H9 (cell line): ENCODE measurements at regions not wholly inside any gene's neighbourhood (a gene's known extent, or its start where the extent isn't known, plus 50 kb on each side); places are given as distances from the start of the nearest gene placed in this dataset.

ENCODE experiments used
- DNase-seq: peaks from one replicate; pipeline ENCODE4 v3.0.0-alpha.2; 2017
- H2AFZ ChIP-seq: one replicate; pipeline ENCODE4 v1.6.1; 2013; ENCODE audit warnings: mild to moderate bottlenecking, low read length, control low read depth, moderate library complexity
- H2AK5ac ChIP-seq: 2 replicates; pipeline ENCODE4 v1.6.1; 2013; ENCODE audit warnings: low read length, control low read depth, mixed read lengths; ENCODE audit not compliant: insufficient read length
- H2BK120ac ChIP-seq: one replicate; pipeline ENCODE4 v1.6.1; 2013; ENCODE audit warnings: low read depth, mild to moderate bottlenecking, low read length, control low read depth, inconsistent platforms; ENCODE audit not compliant: poor library complexity, severe bottlenecking
- H2BK12ac ChIP-seq: 2 replicates; pipeline ENCODE4 v1.6.1; 2013; ENCODE audit warnings: low read length, control low read depth, mixed read lengths, low read depth; ENCODE audit not compliant: insufficient read length
- H2BK15ac ChIP-seq: 2 replicates; pipeline ENCODE4 v1.6.1; 2013; ENCODE audit warnings: low read depth, low read length, control low read depth
- H2BK20ac ChIP-seq: one replicate; pipeline ENCODE4 v1.6.1; 2013; ENCODE audit warnings: low read depth, mild to moderate bottlenecking, low read length, control low read depth, inconsistent platforms; ENCODE audit not compliant: poor library complexity, severe bottlenecking
- H2BK5ac ChIP-seq: 2 replicates; pipeline ENCODE4 v1.6.1; 2013; ENCODE audit warnings: low read length, control low read depth, mixed read lengths; ENCODE audit not compliant: insufficient read length
- H3K14ac ChIP-seq: 2 replicates; pipeline ENCODE4 v1.6.1; 2013; ENCODE audit warnings: low read length, control low read depth; ENCODE audit not compliant: insufficient read depth
- H3K18ac ChIP-seq: 2 replicates; pipeline ENCODE4 v1.6.1; 2013; ENCODE audit warnings: low read depth, mild to moderate bottlenecking, mixed read lengths, low read length, control low read depth; ENCODE audit not compliant: insufficient read length
- H3K23ac ChIP-seq: 2 replicates; pipeline ENCODE4 v1.6.1; 2013; ENCODE audit warnings: low read length, control low read depth, mixed read lengths, low read depth; ENCODE audit not compliant: insufficient read length
- H3K23me2 ChIP-seq: 2 replicates; pipeline ENCODE4 v1.6.1; 2013; ENCODE audit warnings: low read depth, mild to moderate bottlenecking, mixed read lengths, low read length, control low read depth; ENCODE audit not compliant: insufficient read length, poor library complexity, severe bottlenecking
- H3K27ac ChIP-seq: 2 replicates; pipeline ENCODE4 v1.5.1; 2013; ENCODE audit warnings: low read length, control low read depth, mixed read lengths, low read depth; ENCODE audit not compliant: insufficient read length
- H3K27me3 ChIP-seq: 2 replicates; pipeline ENCODE4 v1.6.1; 2013; ENCODE audit warnings: low read length, control low read depth, inconsistent platforms; ENCODE audit not compliant: insufficient read depth
- H3K4ac ChIP-seq: 2 replicates; pipeline ENCODE4 v1.6.1; 2013; ENCODE audit warnings: low read depth, mild to moderate bottlenecking, control low read depth, inconsistent platforms, low read length, moderate library complexity
- H3K4me1 ChIP-seq: 2 replicates; pipeline ENCODE4 v1.6.1; 2013; ENCODE audit warnings: low read length, control low read depth, inconsistent platforms; ENCODE audit not compliant: insufficient read depth
- H3K4me2 ChIP-seq: 2 replicates; pipeline ENCODE4 v1.6.1; 2013; ENCODE audit warnings: low read length, control low read depth, mixed read lengths; ENCODE audit not compliant: insufficient read length, insufficient read depth
- H3K56ac ChIP-seq: 2 replicates; pipeline ENCODE4 v1.6.1; 2013; ENCODE audit warnings: low read depth, mild to moderate bottlenecking, mixed read lengths, low read length, control low read depth; ENCODE audit not compliant: insufficient read length
- H3K79me1 ChIP-seq: 2 replicates; pipeline ENCODE4 v1.6.1; 2013; ENCODE audit warnings: low read depth, mild to moderate bottlenecking, moderate library complexity, low read length, control low read depth, inconsistent platforms; ENCODE audit not compliant: insufficient read depth, poor library complexity, severe bottlenecking
- H3K79me2 ChIP-seq: 2 replicates; pipeline ENCODE4 v1.6.1; 2013; ENCODE audit warnings: low read length, control low read depth, inconsistent platforms; ENCODE audit not compliant: insufficient read depth
- H3K9ac ChIP-seq: 2 replicates; pipeline ENCODE4 v1.6.1; 2013; ENCODE audit warnings: low read length, control low read depth, mixed read lengths; ENCODE audit not compliant: insufficient read length; ENCODE audit errors: extremely low read depth
- H3K9me3 ChIP-seq: one replicate; pipeline ENCODE4 v1.6.1; 2013; ENCODE audit warnings: low read depth, low read length, inconsistent platforms; ENCODE audit not compliant: control insufficient read depth
- H3T11ph ChIP-seq: one replicate; pipeline ENCODE4 v1.6.1; 2013; ENCODE audit warnings: mild to moderate bottlenecking, low read length, control low read depth, inconsistent platforms
- H4K20me1 ChIP-seq: one replicate; pipeline ENCODE4 v1.6.1; 2013; ENCODE audit not compliant: control insufficient read depth, insufficient read length, insufficient read depth
- H4K5ac ChIP-seq: 2 replicates; pipeline ENCODE4 v1.6.1; 2013; ENCODE audit warnings: low read depth, mild to moderate bottlenecking, mixed read lengths, low read length, control low read depth; ENCODE audit not compliant: insufficient read length
- H4K8ac ChIP-seq: replicated peaks from 2 replicates; pipeline ENCODE4 v1.6.1; 2013; ENCODE audit warnings: low read length, control low read depth, mixed read lengths, low read depth; ENCODE audit not compliant: insufficient read length
- H4K91ac ChIP-seq: 2 replicates; pipeline ENCODE4 v1.6.1; 2013; ENCODE audit warnings: low read depth, mild to moderate bottlenecking, moderate library complexity, mixed read lengths, low read length, control low read depth; ENCODE audit not compliant: insufficient read length
- H3K27ac Mint-ChIP-seq, 3 experiments: 2 replicates in 2 of 3; 3 replicates in 1 of 3; pipeline ENCODE4 v1.8.0; 2020 to 2021; ENCODE audit warnings: mixed read lengths in 3 of 3, mild to moderate bottlenecking in 1 of 3, moderate library complexity in 1 of 3
- H3K27me3 Mint-ChIP-seq: 2 replicates; pipeline ENCODE4 v1.8.0; 2021; ENCODE audit warnings: low read depth, mild to moderate bottlenecking, moderate library complexity, mixed read lengths
- H3K36me3 Mint-ChIP-seq, 3 experiments: 2 replicates in 2 of 3; 3 replicates in 1 of 3; pipeline ENCODE4 v1.8.0; 2020 to 2021; ENCODE audit warnings: low read depth in 3 of 3, mixed read lengths in 3 of 3; ENCODE audit not compliant: insufficient read depth in 1 of 3
- H3K4me1 Mint-ChIP-seq, 2 experiments: 2 replicates each; pipeline ENCODE4 v1.8.0; 2020; ENCODE audit warnings: mixed read lengths in 2 of 2
- H3K4me3 Mint-ChIP-seq, 2 experiments: 2 replicates in 1 of 2; 3 replicates in 1 of 2; pipeline ENCODE4 v1.8.0; 2020 to 2021; ENCODE audit warnings: mild to moderate bottlenecking in 2 of 2, mixed read lengths in 2 of 2, moderate library complexity in 1 of 2
- H3K9me3 Mint-ChIP-seq, 2 experiments: 2 replicates in 1 of 2; 3 replicates in 1 of 2; pipeline ENCODE4 v1.8.0; 2020; ENCODE audit warnings: mild to moderate bottlenecking in 2 of 2, mixed read lengths in 2 of 2, moderate library complexity in 1 of 2
- CTCF ChIP-seq: fragments of 200-600 bp; sonication (generic); conservative IDR thresholded peaks from 3 replicates; pipeline ENCODE4 v1.8.0; 2021; ENCODE audit warnings: antibody characterized with exemption, mild to moderate bottlenecking
- WGBS: extraction: QIAGEN DNeasy Blood & Tissue Kit; methylation state at CpG from one replicate; pipeline ENCODE4 v1.1.7; 2013; ENCODE audit warnings: missing lambda C conversion rate, low lambda C conversion rate, mixed read lengths; ENCODE audit not compliant: insufficient read length; ENCODE audit errors: extremely low coverage; 5-methylcytosine and 5-hydroxymethylcytosine counted together

GRCh38 chr16:11460820-11461594 lies 115.7 kb downstream of the RMI2 start:
- Histone ChIP-seq H2BK20ac (no peak overlapping the region), H3K9me3 (no peaks in the 10 kb centered on the region), H3K23ac (no peak overlapping the region), H3K27me3 (no peaks in the 10 kb centered on the region), H3K79me2 (no peaks in the 10 kb centered on the region), H2AFZ (no peak overlapping the region), H2BK12ac (no peak overlapping the region), H3K4me1 (no peaks in the 10 kb centered on the region), H4K20me1 (no peaks in the 10 kb centered on the region), H2AK5ac (no peak overlapping the region), H3K4me2 (no peak overlapping the region), H2BK120ac (no peak overlapping the region), H2BK5ac (no peak overlapping the region), H3K56ac (no peak overlapping the region), H4K8ac (no peak overlapping the region), H4K91ac (no peak overlapping the region), H3K27ac (no peak overlapping the region), H3K23me2 (no peaks in the 10 kb centered on the region), H3K18ac (no peak overlapping the region), H3K4ac (no peak overlapping the region), H3T11ph (no peak overlapping the region), H3K9ac (no peak overlapping the region), H3K79me1 (no peaks in the 10 kb centered on the region), H4K5ac (no peak overlapping the region), H3K14ac (peak overlapping the region; percentile 17; the same call in 1 of the 2 replicates), H2BK15ac (no peak overlapping the region)
- H3K4me3 Mint-ChIP-seq: no peak overlapping the region
- H3K4me1 Mint-ChIP-seq: peaks cover 0 to 3% of the 10 kb centered on the region in 2 experiments; a peak in 1 of 4 replicates
- WGBS: no CpG with 5 or more reads among the region's 18 CpGs
- no peaks in the 10 kb centered on the region for H3K36me3 Mint-ChIP-seq
- no peak for TF ChIP-seq CTCF
- DNase-seq: no peak
- H3K9me3 Mint-ChIP-seq: no peaks in the 10 kb centered on the region
- H3K27ac Mint-ChIP-seq: no peak overlapping the region; a peak in 2 of 7 replicates
- no peaks in the 10 kb centered on the region for H3K27me3 Mint-ChIP-seq
